Uterus (tissue), 2 donors: ENCODE measurements at regions not wholly inside any gene's neighbourhood (a gene's known extent, or its start where the extent isn't known, plus 50 kb on each side); places are given as distances from the start of the nearest gene placed in this dataset.

Experiments used
- CTCF ChIP-seq, 4 experiments: fragments of 200-600 bp in 2 of 4; fragments of 450-650 bp in 2 of 4; sonication (generic) in 2 of 4; IDR thresholded peaks; one replicate each; pipeline ENCODE4 v1.5.1; 2016 to 2019; ENCODE audit warnings: antibody characterized with exemption in 4 of 4, mild to moderate bottlenecking in 2 of 4, moderate library complexity in 1 of 4
- POLR2A ChIP-seq, 2 donors: fragments of 450-650 bp; IDR thresholded peaks; one replicate each; pipeline ENCODE4 v1.6.1; 2016; ENCODE audit warnings: antibody characterized with exemption in 2 of 2, mild to moderate bottlenecking in 1 of 2, moderate library complexity in 1 of 2

- no peak for TF ChIP-seq CTCF (IDR thresholded peaks at IDR 0.05)
- TF ChIP-seq POLR2A (IDR thresholded peaks at IDR 0.05) = no peak
Observed at GRCh38 chr2:225787497-225787896, 388.0 kb downstream of the NYAP2 start.
